RWPE2 (cell line): ENCODE measurements at regions not wholly inside any gene's neighbourhood (a gene's known extent, or its start where the extent isn't known, plus 50 kb on each side); places are given as distances from the start of the nearest gene placed in this dataset.

ENCODE experiments used
- ATAC-seq: fragments of 200-7000 bp; cut with Tn5 transposase; 3 replicates; pipeline ENCODE4 v1.9.1; 2021; ENCODE audit warnings: low read depth
- DNase-seq: peaks from one replicate; pipeline ENCODE4 v3.0.0-alpha.2; 2020; ENCODE audit warnings: low spot score
- H3K27ac ChIP-seq: fragments of 450-650 bp; 2 replicates; pipeline ENCODE4 v1.5.1; 2017; ENCODE audit warnings: mild to moderate bottlenecking; ENCODE audit not compliant: poor library complexity, severe bottlenecking
- H3K27me3 ChIP-seq: fragments of 250-450 bp; sonication (Bioruptor Pico); 2 replicates; pipeline ENCODE4 v1.5.1; 2021; ENCODE audit warnings: mild to moderate bottlenecking, moderate library complexity; ENCODE audit not compliant: insufficient read depth, poor library complexity, severe bottlenecking
- H3K36me3 ChIP-seq: fragments of 250-450 bp; sonication (Bioruptor Pico); 2 replicates; pipeline ENCODE4 v1.5.1; 2020; ENCODE audit warnings: low read depth, mild to moderate bottlenecking, moderate library complexity
- H3K4me1 ChIP-seq: fragments of 250-450 bp; sonication (Bioruptor Pico); 2 replicates; pipeline ENCODE4 v1.5.1; 2021; ENCODE audit warnings: mild to moderate bottlenecking, moderate library complexity; ENCODE audit not compliant: insufficient read depth, poor library complexity, severe bottlenecking
- H3K4me3 ChIP-seq: fragments of 250-450 bp; sonication (Bioruptor Pico); 2 replicates; pipeline ENCODE4 v1.5.1; 2021; ENCODE audit warnings: mild to moderate bottlenecking, moderate library complexity; ENCODE audit not compliant: severe bottlenecking
- H3K9me3 ChIP-seq: fragments of 250-450 bp; sonication (Bioruptor Pico); 2 replicates; pipeline ENCODE4 v1.5.1; 2021; ENCODE audit warnings: mild to moderate bottlenecking, moderate library complexity; ENCODE audit not compliant: severe bottlenecking
- TF ChIP-seq, protein P1 (sequence below): fragments of 450-650 bp; IDR thresholded peaks from one replicate; pipeline ENCODE4 v1.5.1; 2017; ENCODE audit warnings: mild to moderate bottlenecking, moderate library complexity; ENCODE audit not compliant: poor library complexity, severe bottlenecking

DNA sequence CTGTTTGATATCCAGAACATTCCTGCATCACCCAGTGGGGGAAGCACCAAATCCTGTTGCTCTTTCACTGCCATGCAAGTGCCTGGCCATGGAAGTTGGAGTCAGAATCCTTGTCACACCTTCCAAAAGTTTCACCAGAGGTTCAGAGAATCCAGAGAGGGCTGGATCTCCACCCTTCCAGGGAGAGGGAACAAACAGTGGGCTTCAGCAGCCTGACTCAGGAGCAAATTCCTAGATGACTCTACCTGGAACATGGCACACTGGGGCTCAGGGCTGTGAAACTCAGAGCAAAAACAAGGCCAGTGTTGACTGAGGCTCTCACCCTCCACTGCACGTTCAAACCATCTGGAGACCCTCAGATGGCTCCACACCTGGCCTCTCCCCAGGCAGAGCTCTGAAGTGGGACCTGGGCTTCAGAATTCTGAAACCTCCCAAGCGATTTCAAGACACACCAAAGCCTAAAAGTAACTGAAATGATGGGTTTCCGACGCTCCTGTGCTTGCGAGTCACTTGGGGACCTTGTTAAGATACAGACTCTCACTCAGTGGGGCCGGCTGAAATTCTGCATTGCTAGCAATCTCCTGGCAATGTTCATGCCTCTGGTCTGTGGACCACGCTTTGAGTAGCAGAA lies 205.9 kb downstream of the AUH start:
- H3K27ac ChIP-seq: no peak overlapping the region
- TF ChIP-seq, protein P1, sequence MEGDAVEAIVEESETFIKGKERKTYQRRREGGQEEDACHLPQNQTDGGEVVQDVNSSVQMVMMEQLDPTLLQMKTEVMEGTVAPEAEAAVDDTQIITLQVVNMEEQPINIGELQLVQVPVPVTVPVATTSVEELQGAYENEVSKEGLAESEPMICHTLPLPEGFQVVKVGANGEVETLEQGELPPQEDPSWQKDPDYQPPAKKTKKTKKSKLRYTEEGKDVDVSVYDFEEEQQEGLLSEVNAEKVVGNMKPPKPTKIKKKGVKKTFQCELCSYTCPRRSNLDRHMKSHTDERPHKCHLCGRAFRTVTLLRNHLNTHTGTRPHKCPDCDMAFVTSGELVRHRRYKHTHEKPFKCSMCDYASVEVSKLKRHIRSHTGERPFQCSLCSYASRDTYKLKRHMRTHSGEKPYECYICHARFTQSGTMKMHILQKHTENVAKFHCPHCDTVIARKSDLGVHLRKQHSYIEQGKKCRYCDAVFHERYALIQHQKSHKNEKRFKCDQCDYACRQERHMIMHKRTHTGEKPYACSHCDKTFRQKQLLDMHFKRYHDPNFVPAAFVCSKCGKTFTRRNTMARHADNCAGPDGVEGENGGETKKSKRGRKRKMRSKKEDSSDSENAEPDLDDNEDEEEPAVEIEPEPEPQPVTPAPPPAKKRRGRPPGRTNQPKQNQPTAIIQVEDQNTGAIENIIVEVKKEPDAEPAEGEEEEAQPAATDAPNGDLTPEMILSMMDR: no peak
- H3K4me1 ChIP-seq: peaks cover 4% of the 10 kb centered on the region
- no peak for DNase-seq
- no peak overlapping the region for H3K4me3 ChIP-seq
- no peaks in the 10 kb centered on the region for H3K27me3 ChIP-seq
- H3K9me3 ChIP-seq: no peaks in the 10 kb centered on the region
- H3K36me3 ChIP-seq: no peaks in the 10 kb centered on the region
- ATAC-seq: no peak

DNA sequence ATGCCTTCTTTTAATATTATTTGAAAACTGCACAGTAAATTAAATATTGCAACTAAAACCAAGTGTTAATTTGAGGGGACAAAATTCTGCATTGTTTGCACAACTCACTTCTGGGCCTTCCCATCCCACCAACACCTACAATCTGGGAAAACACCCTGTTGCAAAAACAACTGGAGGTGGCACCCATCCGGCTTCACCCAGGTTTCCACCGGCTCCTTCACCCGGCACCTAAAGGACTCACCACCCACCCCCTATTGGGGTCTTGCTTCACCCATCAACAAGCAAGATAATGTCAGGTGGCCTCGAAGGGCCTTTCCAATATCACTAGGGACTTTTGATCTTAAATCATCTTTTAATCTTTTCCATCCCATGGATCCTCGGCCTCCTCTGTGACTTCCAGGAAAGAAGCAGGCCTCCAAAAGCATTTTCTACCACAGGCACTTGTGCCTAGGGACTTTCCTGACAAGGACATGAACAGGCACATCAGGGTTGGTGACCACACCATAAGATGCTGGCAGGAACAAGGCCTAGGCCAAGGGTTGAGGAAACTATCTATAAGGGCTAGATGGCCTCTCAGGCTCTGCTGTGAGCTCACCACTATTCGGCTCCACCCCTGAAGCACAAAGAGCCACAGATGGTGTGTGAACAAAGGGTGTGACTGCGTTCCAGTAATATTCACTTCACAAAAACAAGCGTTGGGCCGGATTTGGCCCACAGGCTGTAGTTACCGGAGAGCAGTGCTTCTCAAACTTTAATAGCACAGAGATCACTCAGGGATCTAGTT lies 205.1 kb downstream of the AUH start:
- ATAC-seq (no peak), DNase-seq (no peak)
- Histone ChIP-seq H3K27me3 (no peaks in the 10 kb centered on the region), H3K36me3 (no peaks in the 10 kb centered on the region), H3K4me1 (peaks cover under 1% of the 10 kb centered on the region), H3K4me3 (no peak overlapping the region), H3K27ac (no peak overlapping the region), H3K9me3 (no peaks in the 10 kb centered on the region)
- TF ChIP-seq, protein P1: no peak

DNA sequence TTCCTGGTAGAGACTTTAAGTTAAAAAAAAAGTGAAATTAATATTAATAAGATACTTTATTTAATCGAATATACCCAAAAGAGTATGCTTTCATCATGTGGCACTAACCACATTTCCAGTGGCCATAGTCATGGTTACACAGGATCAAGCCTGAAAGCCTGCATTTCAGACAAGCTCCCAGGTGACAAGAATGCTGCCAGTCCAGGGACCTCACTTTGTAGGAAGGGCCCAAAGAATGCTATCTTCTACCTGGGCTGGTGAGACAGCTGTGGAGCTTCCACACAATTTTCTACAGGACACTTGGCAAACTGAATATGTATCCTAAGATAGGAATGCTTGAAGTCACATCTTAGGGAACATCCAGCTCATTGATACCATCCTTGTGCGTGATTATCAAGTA lies 203.8 kb downstream of the AUH start:
- no peak overlapping the region for H3K4me3 ChIP-seq
- H3K27ac ChIP-seq: no peak overlapping the region
- no peaks in the 10 kb centered on the region for H3K36me3 ChIP-seq
- peaks cover 13% of the 10 kb centered on the region for H3K4me1 ChIP-seq
- H3K9me3 ChIP-seq: no peaks in the 10 kb centered on the region
- ATAC-seq (no peak), DNase-seq (no peak)
- no peaks in the 10 kb centered on the region for H3K27me3 ChIP-seq
- TF ChIP-seq, protein P1: no peak

DNA sequence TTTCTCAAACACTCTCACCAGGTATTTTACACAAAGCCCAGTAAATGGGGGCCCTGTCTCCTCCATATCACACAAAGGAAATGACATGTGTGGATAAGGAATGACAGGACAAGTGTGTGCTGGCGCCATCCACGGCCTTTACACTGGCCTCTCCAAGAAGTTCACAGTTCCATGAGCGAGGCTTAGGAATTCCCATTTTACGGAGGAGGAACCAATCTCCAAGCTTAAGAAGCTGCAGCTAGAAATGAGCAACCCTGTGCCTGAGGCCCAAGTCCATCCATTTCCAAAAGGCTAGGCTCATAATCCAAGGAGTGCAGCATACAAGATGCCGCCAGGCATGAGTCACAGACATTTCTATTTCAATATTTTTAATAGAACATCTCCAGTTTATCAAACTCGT lies 203.4 kb downstream of the AUH start:
- no peak for DNase-seq
- Histone ChIP-seq H3K36me3 (no peaks in the 10 kb centered on the region), H3K4me3 (no peak overlapping the region), H3K4me1 (peaks cover 15% of the 10 kb centered on the region), H3K9me3 (no peaks in the 10 kb centered on the region), H3K27ac (no peak overlapping the region), H3K27me3 (no peaks in the 10 kb centered on the region)
- TF ChIP-seq, protein P1: no peak
- no peak for ATAC-seq

DNA sequence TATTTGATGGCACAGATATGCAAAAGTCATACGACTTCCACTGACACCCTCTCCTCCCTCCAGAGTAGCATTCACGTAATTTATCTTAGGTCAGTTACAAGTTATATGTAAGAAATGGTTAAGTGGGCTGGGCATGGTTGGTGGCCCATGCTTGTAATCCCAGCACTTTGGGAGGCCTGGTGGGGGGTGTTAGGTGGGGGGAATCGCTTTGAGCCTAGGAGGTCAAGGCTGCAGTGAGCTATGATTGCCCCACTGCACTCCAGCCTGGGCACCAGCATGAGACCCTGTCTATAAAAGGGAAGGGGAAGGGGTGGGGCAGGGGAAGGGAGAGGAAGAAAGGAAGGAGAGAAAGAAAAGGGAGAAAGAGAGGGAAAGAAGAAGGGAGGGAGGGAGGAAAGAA lies 202.8 kb downstream of the AUH start:
- H3K4me3 ChIP-seq: no peak overlapping the region
- H3K36me3 ChIP-seq: no peaks in the 10 kb centered on the region
- H3K27ac ChIP-seq: no peak overlapping the region
- ATAC-seq (no peak), DNase-seq (no peak)
- no peaks in the 10 kb centered on the region for H3K27me3 ChIP-seq
- peaks cover 15% of the 10 kb centered on the region for H3K4me1 ChIP-seq
- TF ChIP-seq, protein P1: no peak
- no peaks in the 10 kb centered on the region for H3K9me3 ChIP-seq
